Neural progenitor cell (in vitro differentiated cells): ENCODE measurements at regions not wholly inside any gene's neighbourhood (a gene's known extent, or its start where the extent isn't known, plus 50 kb on each side); places are given as distances from the start of the nearest gene placed in this dataset.

ENCODE experiments used
- DNase-seq: peaks from one replicate; pipeline ENCODE4 v3.0.0-alpha.2; 2016; ENCODE audit warnings: low spot score
- H2AFZ ChIP-seq: fragments of 200-600 bp; sonication (generic); replicated peaks from 2 replicates; pipeline ENCODE4 v1.6.1; 2016; ENCODE audit warnings: antibody characterized with exemption
- H3F3A ChIP-seq: fragments of 200-600 bp; sonication (generic); 2 replicates; pipeline ENCODE4 v1.6.1; 2016; ENCODE audit warnings: antibody characterized with exemption, low read depth
- H3K27ac ChIP-seq: fragments of 200-600 bp; sonication (generic); 2 replicates; pipeline ENCODE4 v1.5.1; 2016; ENCODE audit warnings: mild to moderate bottlenecking
- H3K27me3 ChIP-seq: fragments of 200-600 bp; sonication (generic); 2 replicates; pipeline ENCODE4 v1.6.1; 2016; ENCODE audit warnings: mild to moderate bottlenecking, moderate library complexity
- H3K36me3 ChIP-seq: fragments of 200-600 bp; sonication (generic); 2 replicates; pipeline ENCODE4 v1.5.1; 2016
- H3K4me1 ChIP-seq: fragments of 200-600 bp; sonication (generic); 2 replicates; pipeline ENCODE4 v1.6.1; 2016; ENCODE audit warnings: mixed run types
- H3K4me2 ChIP-seq: fragments of 200-600 bp; sonication (generic); 2 replicates; pipeline ENCODE4 v1.6.1; 2016
- H3K4me3 ChIP-seq: fragments of 200-600 bp; sonication (generic); 2 replicates; pipeline ENCODE4 v1.5.1; 2016
- H3K79me2 ChIP-seq: fragments of 200-600 bp; sonication (generic); 2 replicates; pipeline ENCODE4 v1.6.1; 2016; ENCODE audit warnings: low read depth
- H3K9ac ChIP-seq: fragments of 200-600 bp; sonication (generic); 2 replicates; pipeline ENCODE4 v1.6.1; 2016
- H3K9me3 ChIP-seq: fragments of 200-600 bp; sonication (generic); 2 replicates; pipeline ENCODE4 v1.5.1; 2016; ENCODE audit warnings: low read depth
- H4K20me1 ChIP-seq: fragments of 200-600 bp; sonication (generic); 2 replicates; pipeline ENCODE4 v1.6.1; 2016; ENCODE audit warnings: low read depth
- H3K27ac Mint-ChIP-seq: 3 replicates; pipeline ENCODE4 v1.8.0; 2021; ENCODE audit warnings: mixed read lengths
- H3K27me3 Mint-ChIP-seq: 2 replicates; pipeline ENCODE4 v1.8.0; 2022; ENCODE audit warnings: low read depth, mild to moderate bottlenecking, inconsistent platforms, moderate library complexity, mixed read lengths; ENCODE audit not compliant: insufficient read depth
- H3K36me3 Mint-ChIP-seq: 3 replicates; pipeline ENCODE4 v1.8.0; 2021; ENCODE audit warnings: mixed read lengths
- H3K4me1 Mint-ChIP-seq: 3 replicates; pipeline ENCODE4 v1.8.0; 2021; ENCODE audit warnings: mixed read lengths
- H3K4me3 Mint-ChIP-seq: 3 replicates; pipeline ENCODE4 v1.8.0; 2021; ENCODE audit warnings: mild to moderate bottlenecking, moderate library complexity, mixed read lengths
- H3K9me3 Mint-ChIP-seq: 3 replicates; pipeline ENCODE4 v1.8.0; 2020; ENCODE audit warnings: mixed read lengths
- EZH2 ChIP-seq: fragments of 200-600 bp; sonication (generic); IDR thresholded peaks from 2 replicates; pipeline ENCODE4 v1.6.1; 2017; ENCODE audit warnings: antibody characterized with exemption, mild to moderate bottlenecking, moderate library complexity
- EZH2phosphoT487 ChIP-seq: fragments of 200-600 bp; sonication (generic); IDR thresholded peaks from 2 replicates; pipeline ENCODE4 v1.6.1; 2017; ENCODE audit warnings: antibody characterized with exemption
- TF ChIP-seq, protein P1 (sequence below): fragments of 200-600 bp; sonication (generic); IDR thresholded peaks from 2 replicates; pipeline ENCODE4 v1.5.1; 2017; ENCODE audit warnings: antibody characterized with exemption, mild to moderate bottlenecking

GRCh38 chr1:48120621-48121020, 101.9 kb upstream of the SLC5A9 start:
- no peak for DNase-seq
- H3K4me1 ChIP-seq = no peaks in the 10 kb centered on the region
- TF ChIP-seq EZH2 (no peak), EZH2phosphoT487 (no peak)
- TF ChIP-seq, protein P1, sequence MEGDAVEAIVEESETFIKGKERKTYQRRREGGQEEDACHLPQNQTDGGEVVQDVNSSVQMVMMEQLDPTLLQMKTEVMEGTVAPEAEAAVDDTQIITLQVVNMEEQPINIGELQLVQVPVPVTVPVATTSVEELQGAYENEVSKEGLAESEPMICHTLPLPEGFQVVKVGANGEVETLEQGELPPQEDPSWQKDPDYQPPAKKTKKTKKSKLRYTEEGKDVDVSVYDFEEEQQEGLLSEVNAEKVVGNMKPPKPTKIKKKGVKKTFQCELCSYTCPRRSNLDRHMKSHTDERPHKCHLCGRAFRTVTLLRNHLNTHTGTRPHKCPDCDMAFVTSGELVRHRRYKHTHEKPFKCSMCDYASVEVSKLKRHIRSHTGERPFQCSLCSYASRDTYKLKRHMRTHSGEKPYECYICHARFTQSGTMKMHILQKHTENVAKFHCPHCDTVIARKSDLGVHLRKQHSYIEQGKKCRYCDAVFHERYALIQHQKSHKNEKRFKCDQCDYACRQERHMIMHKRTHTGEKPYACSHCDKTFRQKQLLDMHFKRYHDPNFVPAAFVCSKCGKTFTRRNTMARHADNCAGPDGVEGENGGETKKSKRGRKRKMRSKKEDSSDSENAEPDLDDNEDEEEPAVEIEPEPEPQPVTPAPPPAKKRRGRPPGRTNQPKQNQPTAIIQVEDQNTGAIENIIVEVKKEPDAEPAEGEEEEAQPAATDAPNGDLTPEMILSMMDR = no peak
- no peaks in the 10 kb centered on the region for H3F3A ChIP-seq
- no peak overlapping the region for H3K9ac ChIP-seq
- no peak overlapping the region for H3K4me3 ChIP-seq
- Mint-ChIP-seq H3K36me3 (no peaks in the 10 kb centered on the region), H3K27me3 (no peaks in the 10 kb centered on the region), H3K27ac (no peak overlapping the region), H3K9me3 (peaks cover 3% of the 10 kb centered on the region), H3K4me1 (no peaks in the 10 kb centered on the region), H3K4me3 (no peak overlapping the region)
- H3K79me2 ChIP-seq = no peaks in the 10 kb centered on the region
- no peaks in the 10 kb centered on the region for H3K36me3 ChIP-seq
- no peaks in the 10 kb centered on the region for H3K9me3 ChIP-seq
- no peaks in the 10 kb centered on the region for H3K27me3 ChIP-seq
- H3K27ac ChIP-seq = no peak overlapping the region
- no peak overlapping the region for H3K4me2 ChIP-seq
- H2AFZ ChIP-seq = no peak overlapping the region
- H4K20me1 ChIP-seq = no peaks in the 10 kb centered on the region

DNA sequence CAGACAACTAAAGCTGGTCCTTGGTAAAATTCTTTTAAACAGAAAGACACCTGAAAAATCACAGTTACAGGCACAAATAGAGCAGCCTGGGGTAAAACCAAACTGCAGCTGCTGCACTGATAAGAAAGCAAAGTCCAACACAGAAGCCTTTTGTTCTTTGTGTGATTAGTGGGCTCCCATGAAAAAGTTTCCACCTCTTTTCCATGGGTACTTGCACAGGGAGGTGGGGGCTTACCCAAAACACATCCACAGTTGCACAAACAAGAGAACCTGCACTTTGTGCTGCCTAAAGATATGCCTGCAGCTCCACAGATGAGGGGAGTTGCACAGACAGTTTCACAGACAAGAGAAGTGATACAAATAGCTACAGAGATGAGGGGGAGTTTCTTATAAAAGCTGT, 106.7 kb upstream of the SLC5A9 start:
- H3K27me3 ChIP-seq = no peaks in the 10 kb centered on the region
- no peak for TF ChIP-seq EZH2phosphoT487
- no peak for TF ChIP-seq EZH2
- TF ChIP-seq, protein P1 = no peak
- H3K27ac Mint-ChIP-seq = no peak overlapping the region
- H3K36me3 Mint-ChIP-seq = no peaks in the 10 kb centered on the region
- no peak overlapping the region for H3K9ac ChIP-seq
- H3K4me2 ChIP-seq = no peak overlapping the region
- H3K36me3 ChIP-seq = no peaks in the 10 kb centered on the region
- H3K4me1 ChIP-seq = no peaks in the 10 kb centered on the region
- H3K27ac ChIP-seq = no peak overlapping the region
- H3K4me3 Mint-ChIP-seq = no peak overlapping the region
- H3K9me3 ChIP-seq = no peaks in the 10 kb centered on the region
- H3K27me3 Mint-ChIP-seq = peaks cover 2% of the 10 kb centered on the region
- H3K79me2 ChIP-seq = no peaks in the 10 kb centered on the region
- H4K20me1 ChIP-seq = no peaks in the 10 kb centered on the region
- no peak for DNase-seq
- peaks cover 3% of the 10 kb centered on the region for H3K4me1 Mint-ChIP-seq
- peaks cover 3% of the 10 kb centered on the region for H3K9me3 Mint-ChIP-seq
- H3K4me3 ChIP-seq = no peak overlapping the region
- H2AFZ ChIP-seq = no peak overlapping the region
- no peaks in the 10 kb centered on the region for H3F3A ChIP-seq

- Mint-ChIP-seq H3K27me3 (peaks cover 2% of the 10 kb centered on the region), H3K4me3 (no peak overlapping the region), H3K9me3 (peaks cover 3% of the 10 kb centered on the region), H3K27ac (no peak overlapping the region), H3K4me1 (peaks cover 3% of the 10 kb centered on the region), H3K36me3 (no peaks in the 10 kb centered on the region)
- Histone ChIP-seq H3K4me3 (no peak overlapping the region), H3K9ac (no peak overlapping the region), H3K79me2 (no peaks in the 10 kb centered on the region), H3K4me1 (no peaks in the 10 kb centered on the region), H3K9me3 (no peaks in the 10 kb centered on the region), H3K36me3 (no peaks in the 10 kb centered on the region), H2AFZ (no peak overlapping the region), H3K27me3 (no peaks in the 10 kb centered on the region), H3K4me2 (no peak overlapping the region), H3F3A (no peaks in the 10 kb centered on the region), H4K20me1 (no peaks in the 10 kb centered on the region), H3K27ac (no peak overlapping the region)
- TF ChIP-seq, protein P1 = no peak
- TF ChIP-seq EZH2phosphoT487 (no peak), EZH2 (no peak)
- no peak for DNase-seq
Measured at GRCh38 chr1:48114596-48115382, 107.7 kb upstream of the SLC5A9 start.
